Trophoblast cell (in vitro differentiated cells and primary cell): ENCODE measurements at regions not wholly inside any gene's neighbourhood (a gene's known extent, or its start where the extent isn't known, plus 50 kb on each side); places are given as distances from the start of the nearest gene placed in this dataset.

Experiments used
- DNase-seq, 2 donors: peaks; one replicate each; pipeline ENCODE4 v3.0.0-alpha.2; 2016
- H2AFZ ChIP-seq: 2 replicates; pipeline ENCODE4 v1.6.1; 2013; ENCODE audit warnings: low read length, moderate library complexity, mild to moderate bottlenecking; ENCODE audit not compliant: insufficient read depth, poor library complexity
- H2AK5ac ChIP-seq: 2 replicates; pipeline ENCODE4 v1.6.1; 2013; ENCODE audit warnings: mild to moderate bottlenecking, low read length
- H2BK120ac ChIP-seq: 2 replicates; pipeline ENCODE4 v1.6.1; 2013; ENCODE audit warnings: low read length, mild to moderate bottlenecking, moderate library complexity; ENCODE audit not compliant: insufficient read depth, poor library complexity
- H2BK12ac ChIP-seq: 2 replicates; pipeline ENCODE4 v1.6.1; 2013; ENCODE audit warnings: mild to moderate bottlenecking, low read length, moderate library complexity
- H2BK5ac ChIP-seq: 2 replicates; pipeline ENCODE4 v1.6.1; 2013; ENCODE audit warnings: low read length, low read depth, moderate library complexity, mild to moderate bottlenecking; ENCODE audit not compliant: poor library complexity
- H3K14ac ChIP-seq: 2 replicates; pipeline ENCODE4 v1.6.1; 2013; ENCODE audit warnings: mild to moderate bottlenecking, low read length
- H3K18ac ChIP-seq: 2 replicates; pipeline ENCODE4 v1.6.1; 2013; ENCODE audit warnings: mild to moderate bottlenecking, low read length
- H3K23ac ChIP-seq: 2 replicates; pipeline ENCODE4 v1.6.1; 2013; ENCODE audit warnings: low read length
- H3K27ac ChIP-seq: 2 replicates; pipeline ENCODE4 v1.5.1; 2013; ENCODE audit warnings: low read depth, mild to moderate bottlenecking, inconsistent platforms, low read length, moderate library complexity
- H3K27me3 ChIP-seq: 2 replicates; pipeline ENCODE4 v1.6.1; 2013; ENCODE audit warnings: inconsistent platforms, mild to moderate bottlenecking, low read length, moderate library complexity; ENCODE audit not compliant: insufficient read depth
- H3K36me3 ChIP-seq, 2 experiments: 1 replicate in 1 of 2; 2 replicates in 1 of 2; pipeline ENCODE4 v1.6.1; 2013; ENCODE audit warnings: low read length in 2 of 2, mild to moderate bottlenecking in 2 of 2, moderate library complexity in 1 of 2; ENCODE audit not compliant: insufficient read depth in 2 of 2, control insufficient read depth in 1 of 2
- H3K4ac ChIP-seq: 2 replicates; pipeline ENCODE4 v1.6.1; 2013; ENCODE audit warnings: low read depth, mild to moderate bottlenecking, low read length, moderate library complexity
- H3K4me1 ChIP-seq, 2 experiments: 1 replicate in 1 of 2; 2 replicates in 1 of 2; pipeline ENCODE4 v1.6.1; 2013; ENCODE audit warnings: low read length in 2 of 2, mild to moderate bottlenecking in 2 of 2, moderate library complexity in 1 of 2; ENCODE audit not compliant: insufficient read depth in 2 of 2, control insufficient read depth in 1 of 2
- H3K4me2 ChIP-seq: 2 replicates; pipeline ENCODE4 v1.6.1; 2013; ENCODE audit warnings: inconsistent platforms, mild to moderate bottlenecking, low read length, moderate library complexity
- H3K4me3 ChIP-seq: 2 replicates; pipeline ENCODE4 v1.5.1; 2013; ENCODE audit warnings: mild to moderate bottlenecking, low read depth, low read length, inconsistent platforms
- H3K79me1 ChIP-seq: one replicate; pipeline ENCODE4 v1.6.1; 2013; ENCODE audit warnings: low read length
- H3K79me2 ChIP-seq: 2 replicates; pipeline ENCODE4 v1.6.1; 2013; ENCODE audit warnings: low read length, mild to moderate bottlenecking; ENCODE audit not compliant: control insufficient read depth, insufficient read depth, poor library complexity
- H3K9ac ChIP-seq: 2 replicates; pipeline ENCODE4 v1.6.1; 2013; ENCODE audit warnings: mild to moderate bottlenecking, low read length
- H3K9me3 ChIP-seq: 2 replicates; pipeline ENCODE4 v1.6.1; 2013; ENCODE audit warnings: low read depth, mild to moderate bottlenecking, control low read depth, inconsistent platforms, low read length; ENCODE audit not compliant: insufficient read depth
- H4K12ac ChIP-seq: 2 replicates; pipeline ENCODE4 v1.6.1; 2013; ENCODE audit warnings: low read depth, mild to moderate bottlenecking, low read length, moderate library complexity
- H4K8ac ChIP-seq: 2 replicates; pipeline ENCODE4 v1.6.1; 2013; ENCODE audit warnings: low read depth, mild to moderate bottlenecking, low read length, moderate library complexity
- H4K91ac ChIP-seq: one replicate; pipeline ENCODE4 v1.6.1; 2013; ENCODE audit warnings: low read depth, mild to moderate bottlenecking, low read length, moderate library complexity
- WGBS: extraction: QIAGEN DNeasy Blood & Tissue Kit; methylation state at CpG from one replicate; pipeline ENCODE4 v1.1.7; 2013; ENCODE audit warnings: missing lambda C conversion rate; ENCODE audit not compliant: insufficient read length, insufficient coverage; ENCODE audit errors: extremely low coverage; 5-methylcytosine and 5-hydroxymethylcytosine counted together

GRCh38 chr10:59538623-59539022 is 171.0 kb downstream of the SLC16A9 start:
- H3K4me1 ChIP-seq, result peaks cover 0 to 3% of the 10 kb centered on the region in 2 experiments
- WGBS, result no CpG with 5 or more reads among the region's 11 CpGs

DNA sequence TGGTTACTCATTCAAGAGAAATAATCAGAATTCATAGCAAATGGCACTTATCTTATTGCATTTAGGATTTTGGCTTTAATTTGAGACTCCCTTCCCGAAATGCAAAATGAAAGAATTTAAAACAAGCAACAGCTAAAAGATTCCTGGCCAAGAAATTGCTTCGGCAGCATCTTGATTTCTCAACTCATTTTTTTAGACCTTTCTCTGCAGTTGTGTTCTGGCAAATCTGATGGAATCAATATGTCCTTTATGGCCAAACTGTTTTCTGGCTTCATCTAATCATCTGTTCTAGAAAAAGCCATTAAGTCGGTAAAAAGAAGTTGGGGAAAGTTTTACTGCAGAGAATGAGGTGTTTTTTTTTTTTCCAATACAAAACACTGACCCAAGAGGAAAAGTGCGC is 172.1 kb downstream of the SLC16A9 start:
- H3K9ac ChIP-seq, result no peak overlapping the region
- no peaks in the 10 kb centered on the region for H3K9me3 ChIP-seq
- H4K8ac ChIP-seq, result no peak overlapping the region
- no peak overlapping the region for H3K23ac ChIP-seq
- no peak overlapping the region for H3K4me2 ChIP-seq
- no peak overlapping the region for H4K91ac ChIP-seq
- no peak overlapping the region for H2AK5ac ChIP-seq
- H3K14ac ChIP-seq, result no peak overlapping the region
- H3K36me3 ChIP-seq, result no peaks in the 10 kb centered on the region
- H3K4me1 ChIP-seq, result peaks cover 0 to 3% of the 10 kb centered on the region in 2 experiments
- no peak for DNase-seq
- H3K4me3 ChIP-seq, result no peak overlapping the region
- no peak overlapping the region for H3K18ac ChIP-seq
- no peaks in the 10 kb centered on the region for H3K79me1 ChIP-seq
- H2BK5ac ChIP-seq, result no peak overlapping the region
- H2BK12ac ChIP-seq, result no peak overlapping the region
- no peak overlapping the region for H2AFZ ChIP-seq
- no peaks in the 10 kb centered on the region for H3K79me2 ChIP-seq
- H4K12ac ChIP-seq, result no peak overlapping the region
- H3K27me3 ChIP-seq, result no peaks in the 10 kb centered on the region
- no peak overlapping the region for H3K4ac ChIP-seq
- H3K27ac ChIP-seq, result no peak overlapping the region
- no peak overlapping the region for H2BK120ac ChIP-seq
- WGBS, result no CpG with 5 or more reads among the region's 4 CpGs

More at GRCh38 chr10:59538623-59539022, 171.0 kb downstream of the SLC16A9 start:
- Histone ChIP-seq H3K79me2 (no peaks in the 10 kb centered on the region), H2AK5ac (no peak overlapping the region), H3K9me3 (no peaks in the 10 kb centered on the region), H3K36me3 (no peaks in the 10 kb centered on the region), H3K9ac (no peak overlapping the region), H2BK12ac (no peak overlapping the region), H4K8ac (no peak overlapping the region), H2BK120ac (no peak overlapping the region), H3K18ac (no peak overlapping the region), H3K23ac (no peak overlapping the region), H2BK5ac (no peak overlapping the region), H3K27me3 (no peaks in the 10 kb centered on the region), H3K14ac (no peak overlapping the region), H4K91ac (no peak overlapping the region), H3K27ac (no peak overlapping the region), H3K4me3 (no peak overlapping the region), H3K79me1 (no peaks in the 10 kb centered on the region), H3K4ac (no peak overlapping the region), H2AFZ (no peak overlapping the region), H3K4me2 (no peak overlapping the region), H4K12ac (no peak overlapping the region)
- DNase-seq, result no peak

- no peak overlapping the region for H3K4me3 ChIP-seq
- H3K9ac ChIP-seq, result no peak overlapping the region
- no peak overlapping the region for H3K23ac ChIP-seq
- H2AK5ac ChIP-seq, result no peak overlapping the region
- WGBS, result no CpG with 5 or more reads among the region's 4 CpGs
- H3K9me3 ChIP-seq, result no peaks in the 10 kb centered on the region
- H3K4me2 ChIP-seq, result no peak overlapping the region
- H3K79me2 ChIP-seq, result no peaks in the 10 kb centered on the region
- H3K4me1 ChIP-seq, result peaks cover 0 to 3% of the 10 kb centered on the region in 2 experiments
- peak in 1 of 2 donors; percentile 23 for DNase-seq
- H4K91ac ChIP-seq, result no peak overlapping the region
- H3K36me3 ChIP-seq, result no peaks in the 10 kb centered on the region
- no peak overlapping the region for H2BK5ac ChIP-seq
- no peaks in the 10 kb centered on the region for H3K27me3 ChIP-seq
- no peak overlapping the region for H4K8ac ChIP-seq
- no peak overlapping the region for H3K27ac ChIP-seq
- H2BK12ac ChIP-seq, result no peak overlapping the region
- H2BK120ac ChIP-seq, result no peak overlapping the region
- no peak overlapping the region for H2AFZ ChIP-seq
- H3K4ac ChIP-seq, result no peak overlapping the region
- no peak overlapping the region for H4K12ac ChIP-seq
- H3K18ac ChIP-seq, result no peak overlapping the region
- no peak overlapping the region for H3K14ac ChIP-seq
- no peaks in the 10 kb centered on the region for H3K79me1 ChIP-seq
Observed at GRCh38 chr10:59536167-59537014, 173.3 kb downstream of the SLC16A9 start.

- Histone ChIP-seq H3K18ac (no peak overlapping the region), H2AK5ac (no peak overlapping the region)
- WGBS, result no CpG with 5 or more reads among the region's 1 CpG
Observed at GRCh38 chr10:59524348-59524747, 162.0 kb upstream of the FAM13C start.

More at GRCh38 chr10:59524348-59524747, 162.0 kb upstream of the FAM13C start:
- no peaks in the 10 kb centered on the region for H3K36me3 ChIP-seq
- no peaks in the 10 kb centered on the region for H3K79me2 ChIP-seq
- H3K4me3 ChIP-seq, result no peak overlapping the region
- DNase-seq, result no peak
- H3K14ac ChIP-seq, result no peak overlapping the region
- no peak overlapping the region for H2AFZ ChIP-seq
- H3K27ac ChIP-seq, result no peak overlapping the region
- no peak overlapping the region for H2BK5ac ChIP-seq
- no peak overlapping the region for H4K91ac ChIP-seq
- H3K23ac ChIP-seq, result no peak overlapping the region
- no peak overlapping the region for H4K12ac ChIP-seq
- no peaks in the 10 kb centered on the region for H3K27me3 ChIP-seq
- H4K8ac ChIP-seq, result no peak overlapping the region
- no peak overlapping the region for H3K9ac ChIP-seq
- no peak overlapping the region for H3K4ac ChIP-seq
- no peak overlapping the region for H2BK12ac ChIP-seq
- no peaks in the 10 kb centered on the region for H3K9me3 ChIP-seq
- H3K79me1 ChIP-seq, result no peaks in the 10 kb centered on the region
- H3K4me1 ChIP-seq, result no peaks in the 10 kb centered on the region
- H2BK120ac ChIP-seq, result no peak overlapping the region
- H3K4me2 ChIP-seq, result no peak overlapping the region
